Kidney epithelial cell (primary cell): ENCODE measurements at regions not wholly inside any gene's neighbourhood (a gene's known extent, or its start where the extent isn't known, plus 50 kb on each side); places are given as distances from the start of the nearest gene placed in this dataset.

Experiments used
- DNase-seq: peaks from one replicate; pipeline ENCODE4 v3.0.0-alpha.2; 2010; ENCODE audit warnings: low read depth
- H3K27me3 ChIP-seq: 2 replicates; pipeline ENCODE4 v1.6.0; 2011; ENCODE audit warnings: low read length; ENCODE audit not compliant: control insufficient read depth, insufficient read depth
- H3K36me3 ChIP-seq: 2 replicates; pipeline ENCODE4 v1.5.1; 2011; ENCODE audit warnings: low read length; ENCODE audit not compliant: control insufficient read depth, insufficient read depth
- H3K4me3 ChIP-seq: 2 replicates; pipeline ENCODE4 v1.5.1; 2011; ENCODE audit warnings: low read depth, mild to moderate bottlenecking, control low read depth, low read length
- TF ChIP-seq, protein P1 (sequence below): IDR thresholded peaks from 2 replicates; pipeline ENCODE4 v1.5.1; 2011; ENCODE audit warnings: mild to moderate bottlenecking, moderate library complexity, low read length, control low read depth, inconsistent platforms; ENCODE audit not compliant: insufficient read depth, poor library complexity, severe bottlenecking

GRCh38 chr2:238554468-238555315, 128.0 kb downstream of the ASB1 start:
- TF ChIP-seq, protein P1, sequence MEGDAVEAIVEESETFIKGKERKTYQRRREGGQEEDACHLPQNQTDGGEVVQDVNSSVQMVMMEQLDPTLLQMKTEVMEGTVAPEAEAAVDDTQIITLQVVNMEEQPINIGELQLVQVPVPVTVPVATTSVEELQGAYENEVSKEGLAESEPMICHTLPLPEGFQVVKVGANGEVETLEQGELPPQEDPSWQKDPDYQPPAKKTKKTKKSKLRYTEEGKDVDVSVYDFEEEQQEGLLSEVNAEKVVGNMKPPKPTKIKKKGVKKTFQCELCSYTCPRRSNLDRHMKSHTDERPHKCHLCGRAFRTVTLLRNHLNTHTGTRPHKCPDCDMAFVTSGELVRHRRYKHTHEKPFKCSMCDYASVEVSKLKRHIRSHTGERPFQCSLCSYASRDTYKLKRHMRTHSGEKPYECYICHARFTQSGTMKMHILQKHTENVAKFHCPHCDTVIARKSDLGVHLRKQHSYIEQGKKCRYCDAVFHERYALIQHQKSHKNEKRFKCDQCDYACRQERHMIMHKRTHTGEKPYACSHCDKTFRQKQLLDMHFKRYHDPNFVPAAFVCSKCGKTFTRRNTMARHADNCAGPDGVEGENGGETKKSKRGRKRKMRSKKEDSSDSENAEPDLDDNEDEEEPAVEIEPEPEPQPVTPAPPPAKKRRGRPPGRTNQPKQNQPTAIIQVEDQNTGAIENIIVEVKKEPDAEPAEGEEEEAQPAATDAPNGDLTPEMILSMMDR = no peak
- Histone ChIP-seq H3K27me3 (no peaks in the 10 kb centered on the region), H3K36me3 (no peaks in the 10 kb centered on the region), H3K4me3 (no peak overlapping the region)
- DNase-seq = no peak

- DNase-seq = no peak
- H3K36me3 ChIP-seq = no peaks in the 10 kb centered on the region
- TF ChIP-seq, protein P1 = no peak
- no peak overlapping the region for H3K4me3 ChIP-seq
- H3K27me3 ChIP-seq = no peaks in the 10 kb centered on the region
These were observed 129.2 kb downstream of the ASB1 start for GRCh38 chr2:238555786-238556542.

DNA sequence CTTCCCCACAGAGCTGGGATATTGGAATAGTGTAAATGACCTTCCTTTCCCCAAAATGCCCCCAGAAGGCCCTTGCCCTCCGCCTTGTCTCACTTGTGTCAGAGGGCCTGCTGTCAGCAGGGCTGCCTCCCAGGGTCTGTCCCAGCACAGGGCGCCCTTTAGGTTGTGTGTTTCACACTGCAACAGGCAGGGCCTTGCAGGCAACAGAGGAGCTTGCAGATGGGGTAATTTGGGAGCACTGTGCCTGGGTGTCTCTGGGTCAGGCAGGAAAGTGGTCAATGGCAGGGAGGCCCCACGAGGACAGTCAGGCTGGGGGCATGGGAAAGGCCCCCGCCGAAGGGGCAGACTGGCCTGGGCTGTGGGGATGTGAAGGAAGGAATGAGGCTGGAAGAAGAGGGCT, 130.7 kb downstream of the ASB1 start:
- H3K27me3 ChIP-seq = no peaks in the 10 kb centered on the region
- TF ChIP-seq, protein P1 = no peak
- H3K4me3 ChIP-seq = no peak overlapping the region
- DNase-seq = no peak
- no peaks in the 10 kb centered on the region for H3K36me3 ChIP-seq

- Histone ChIP-seq H3K27me3 (no peaks in the 10 kb centered on the region), H3K4me3 (no peak overlapping the region), H3K36me3 (no peaks in the 10 kb centered on the region)
- TF ChIP-seq, protein P1 = no peak
- DNase-seq = no peak
These were observed 131.2 kb downstream of the ASB1 start for GRCh38 chr2:238557936-238558335.

DNA sequence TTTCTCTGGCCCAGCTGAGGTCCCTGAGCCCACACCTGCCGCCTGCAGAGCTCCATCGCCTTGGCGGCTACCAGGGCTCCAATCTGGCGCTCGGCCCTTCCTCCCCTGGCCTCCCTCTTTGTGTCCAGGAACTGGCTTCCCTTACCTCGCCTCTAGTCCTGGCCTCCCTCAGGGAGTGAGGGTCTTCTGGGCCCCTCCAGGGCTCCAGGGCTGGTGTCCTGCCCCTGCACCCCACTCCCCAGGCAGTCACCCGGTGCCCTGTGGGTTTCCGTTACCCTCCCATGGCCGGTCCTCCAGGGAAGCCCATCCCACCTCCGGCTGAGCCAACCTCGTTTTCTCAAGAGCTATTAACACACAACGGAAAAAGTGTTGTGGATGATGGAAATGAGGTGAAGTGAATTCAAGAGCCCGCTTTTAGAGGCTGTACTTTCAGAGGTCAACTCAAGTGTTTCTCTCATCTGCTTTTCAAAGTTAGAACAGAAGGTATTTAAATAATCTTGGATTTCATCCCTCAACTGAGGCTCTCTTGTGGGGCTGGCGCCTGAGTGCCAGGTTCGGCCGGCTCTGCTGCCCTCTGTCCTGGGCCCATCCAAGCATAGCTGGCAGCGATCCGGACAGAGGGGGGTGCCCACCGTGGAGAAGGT, 131.9 kb downstream of the ASB1 start:
- Histone ChIP-seq H3K27me3 (no peaks in the 10 kb centered on the region), H3K36me3 (no peaks in the 10 kb centered on the region), H3K4me3 (no peak overlapping the region)
- no peak for DNase-seq
- TF ChIP-seq, protein P1 = no peak
